Lower leg skin (tissue), 3 donors: ENCODE measurements at regions not wholly inside any gene's neighbourhood (a gene's known extent, or its start where the extent isn't known, plus 50 kb on each side); places are given as distances from the start of the nearest gene placed in this dataset.

Experiments used
- CTCF ChIP-seq, 3 donors: fragments of 450-650 bp; IDR thresholded peaks; one replicate each; pipeline ENCODE4 v1.5.1; 2016; ENCODE audit warnings: antibody characterized with exemption in 3 of 3, mild to moderate bottlenecking in 3 of 3, moderate library complexity in 2 of 3
- POLR2A ChIP-seq, 2 donors: fragments of 450-650 bp; IDR thresholded peaks; one replicate each; pipeline ENCODE4 v1.6.1; 2016 to 2017; ENCODE audit warnings: antibody characterized with exemption in 2 of 2, mild to moderate bottlenecking in 1 of 2, moderate library complexity in 1 of 2

GRCh38 chr6:113439866-113440265 lies 417.3 kb upstream of the MARCKS start:
- no peak for TF ChIP-seq POLR2A (IDR thresholded peaks at IDR 0.05)
- no peak for TF ChIP-seq CTCF (IDR thresholded peaks at IDR 0.05)
